Fibroblast of pulmonary artery (primary cell): ENCODE measurements at regions not wholly inside any gene's neighbourhood (a gene's known extent, or its start where the extent isn't known, plus 50 kb on each side); places are given as distances from the start of the nearest gene placed in this dataset.
"Not testable (repeated sequence)": the region's sequence is repeated elsewhere in the genome, so short reads cannot be mapped to it uniquely, and the experiment has no call there.

ENCODE experiments used
- DNase-seq: peaks from one replicate; pipeline ENCODE4 v3.0.0-alpha.2; 2010; ENCODE audit warnings: low read depth
- H3K4me3 ChIP-seq: replicated peaks from 2 replicates; pipeline ENCODE4 v1.5.1; 2011; ENCODE audit warnings: low read depth, mild to moderate bottlenecking, control low read depth, low read length, moderate library complexity
- TF ChIP-seq, protein P1 (sequence below): IDR thresholded peaks from 2 replicates; pipeline ENCODE4 v1.5.1; 2011; ENCODE audit warnings: mild to moderate bottlenecking, control low read depth, low read length, inconsistent platforms; ENCODE audit errors: missing control alignments

DNA sequence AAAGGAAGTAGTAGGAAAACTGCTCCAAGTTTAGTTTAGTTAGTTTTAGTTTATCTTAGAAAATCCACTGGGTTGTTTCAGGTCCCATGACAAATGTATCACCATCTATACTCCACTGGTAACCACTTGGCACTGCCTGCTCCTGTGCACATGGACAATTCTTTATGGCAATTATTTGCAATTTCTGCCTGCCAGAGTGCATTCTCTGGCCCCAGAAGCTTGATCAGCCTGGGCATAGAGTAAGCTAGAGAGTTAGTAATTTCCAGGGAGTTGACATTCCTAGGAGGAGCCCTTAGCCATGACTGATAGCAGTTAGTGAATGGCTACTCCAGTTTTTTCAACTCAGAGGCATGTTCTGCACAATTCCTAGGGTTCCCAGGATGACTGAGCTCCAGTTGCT, 203.2 kb upstream of the FGF13 start:
- no peak overlapping the region for H3K4me3 ChIP-seq
- TF ChIP-seq, protein P1, sequence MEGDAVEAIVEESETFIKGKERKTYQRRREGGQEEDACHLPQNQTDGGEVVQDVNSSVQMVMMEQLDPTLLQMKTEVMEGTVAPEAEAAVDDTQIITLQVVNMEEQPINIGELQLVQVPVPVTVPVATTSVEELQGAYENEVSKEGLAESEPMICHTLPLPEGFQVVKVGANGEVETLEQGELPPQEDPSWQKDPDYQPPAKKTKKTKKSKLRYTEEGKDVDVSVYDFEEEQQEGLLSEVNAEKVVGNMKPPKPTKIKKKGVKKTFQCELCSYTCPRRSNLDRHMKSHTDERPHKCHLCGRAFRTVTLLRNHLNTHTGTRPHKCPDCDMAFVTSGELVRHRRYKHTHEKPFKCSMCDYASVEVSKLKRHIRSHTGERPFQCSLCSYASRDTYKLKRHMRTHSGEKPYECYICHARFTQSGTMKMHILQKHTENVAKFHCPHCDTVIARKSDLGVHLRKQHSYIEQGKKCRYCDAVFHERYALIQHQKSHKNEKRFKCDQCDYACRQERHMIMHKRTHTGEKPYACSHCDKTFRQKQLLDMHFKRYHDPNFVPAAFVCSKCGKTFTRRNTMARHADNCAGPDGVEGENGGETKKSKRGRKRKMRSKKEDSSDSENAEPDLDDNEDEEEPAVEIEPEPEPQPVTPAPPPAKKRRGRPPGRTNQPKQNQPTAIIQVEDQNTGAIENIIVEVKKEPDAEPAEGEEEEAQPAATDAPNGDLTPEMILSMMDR = no peak
- DNase-seq = no peak

GRCh38 chrX:138908577-138908976, 197.1 kb upstream of the FGF13 start:
- no peak overlapping the region for H3K4me3 ChIP-seq
- no peak for DNase-seq
- TF ChIP-seq, protein P1 = no peak

- TF ChIP-seq, protein P1 = no peak
- DNase-seq = no peak
- no peak overlapping the region for H3K4me3 ChIP-seq
Measured at GRCh38 chrX:138897621-138898492, 186.3 kb upstream of the FGF13 start.

GRCh38 chrX:138890491-138890890, 179.0 kb upstream of the FGF13 start:
- H3K4me3 ChIP-seq = no peak overlapping the region
- TF ChIP-seq, protein P1 = no peak
- no peak for DNase-seq

GRCh38 chrX:138889149-138889548, 177.6 kb upstream of the FGF13 start:
- TF ChIP-seq, protein P1 = no peak
- no peak for DNase-seq
- no peak overlapping the region for H3K4me3 ChIP-seq

- TF ChIP-seq, protein P1 = no peak
- H3K4me3 ChIP-seq = no peak overlapping the region
- DNase-seq = no peak
Measured at GRCh38 chrX:138886769-138887168, 175.3 kb upstream of the FGF13 start.

- H3K4me3 ChIP-seq = no peak overlapping the region
- TF ChIP-seq, protein P1 = no peak
- DNase-seq = no peak
Measured at GRCh38 chrX:138885886-138886285, 174.4 kb upstream of the FGF13 start.

DNA sequence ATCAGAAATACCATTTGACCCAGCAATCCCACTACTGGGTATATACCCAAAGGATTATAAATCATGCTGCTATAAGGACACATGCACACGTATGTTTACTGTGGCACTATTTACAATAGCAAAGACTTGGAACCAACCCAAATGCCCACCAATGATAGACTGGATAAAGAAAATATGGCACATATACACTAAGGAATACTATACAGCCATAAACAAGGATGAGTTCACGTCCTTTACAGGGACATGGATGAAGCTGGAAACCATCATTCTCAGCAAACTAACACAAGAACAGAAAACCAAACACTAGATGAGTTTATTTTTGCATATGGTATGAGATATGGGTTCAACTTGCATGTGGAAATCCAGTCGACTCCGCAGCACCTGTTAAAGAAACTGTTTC, 168.8 kb upstream of the FGF13 start:
- not testable (repeated sequence) for H3K4me3 ChIP-seq, DNase-seq
